Body of pancreas (tissue), 4 donors: ENCODE measurements at regions not wholly inside any gene's neighbourhood (a gene's known extent, or its start where the extent isn't known, plus 50 kb on each side); places are given as distances from the start of the nearest gene placed in this dataset.
"Not testable (repeated sequence)": the region's sequence is repeated elsewhere in the genome, so short reads cannot be mapped to it uniquely, and the experiment has no call there.

ENCODE experiments used
- CTCF ChIP-seq, 7 experiments: fragments of 450-650 bp in 4 of 7; fragments of 200-600 bp in 3 of 7; sonication (generic) in 3 of 7; IDR thresholded peaks; one replicate each; pipeline ENCODE4 v1.5.1; 2016 to 2019; ENCODE audit warnings: antibody characterized with exemption in 7 of 7
- POLR2A ChIP-seq, 3 donors: fragments of 450-650 bp; IDR thresholded peaks; one replicate each; pipeline ENCODE4 v1.6.1; 2016; ENCODE audit warnings: antibody characterized with exemption in 3 of 3, mild to moderate bottlenecking in 2 of 3

DNA sequence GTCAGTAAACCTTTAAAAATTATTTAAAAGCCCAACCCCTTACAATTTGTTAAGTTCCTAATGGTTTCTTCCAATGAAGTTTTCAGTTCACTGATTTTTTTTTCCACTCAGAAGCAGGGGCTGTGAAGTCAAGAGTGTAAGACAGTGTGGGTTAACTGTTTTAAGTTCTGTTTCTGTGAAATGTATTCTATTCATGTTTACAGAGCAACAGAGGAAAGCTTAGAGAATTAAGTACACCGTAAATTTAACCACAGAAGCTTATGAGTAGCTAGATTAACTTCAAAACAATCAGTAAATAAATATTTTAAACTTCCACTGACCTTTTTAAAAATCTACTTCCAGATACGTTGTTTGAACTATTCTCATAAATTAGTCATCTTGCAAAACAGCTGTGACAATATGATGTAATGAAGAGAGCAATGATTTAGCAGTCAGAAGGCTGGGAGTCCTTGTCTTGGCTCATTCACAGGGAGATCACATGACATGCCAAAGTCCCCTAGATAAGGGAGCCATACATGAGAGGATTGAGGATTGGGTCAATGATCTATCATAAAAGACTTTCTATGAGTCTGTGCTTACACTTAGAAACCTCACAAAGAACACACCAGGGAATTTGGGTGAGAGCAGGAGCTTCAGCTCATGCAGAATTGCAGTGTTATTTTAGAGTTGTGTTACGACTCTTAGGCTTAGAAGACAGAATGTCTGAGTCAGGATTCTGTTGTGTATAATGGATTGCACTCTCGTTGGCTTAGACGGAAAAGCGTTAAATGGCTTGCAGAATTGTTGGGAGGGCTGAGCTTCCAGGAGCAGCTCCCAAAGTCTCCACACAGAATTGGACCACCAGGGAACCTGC lies 85.8 kb downstream of the CDRT15L2 start:
- not testable (repeated sequence) for TF ChIP-seq CTCF, POLR2A (IDR thresholded peaks at IDR 0.05)
